Suprapubic skin (tissue), 3 donors: ENCODE measurements at regions not wholly inside any gene's neighbourhood (a gene's known extent, or its start where the extent isn't known, plus 50 kb on each side); places are given as distances from the start of the nearest gene placed in this dataset.

Source experiments
- CTCF ChIP-seq, 2 donors: fragments of 200-600 bp in 1 of 2; fragments of 450-650 bp in 1 of 2; sonication (generic) in 1 of 2; IDR thresholded peaks; one replicate each; pipeline ENCODE4 v1.5.1; 2016 to 2019; ENCODE audit warnings: antibody characterized with exemption in 2 of 2, mild to moderate bottlenecking in 1 of 2, moderate library complexity in 1 of 2
- EP300 ChIP-seq: sonication (generic); formaldehyde crosslinking; IDR thresholded peaks from one replicate; pipeline ENCODE4 v1.6.1; 2017; ENCODE audit warnings: antibody characterized with exemption
- POLR2A ChIP-seq, 2 donors: fragments of 450-650 bp; IDR thresholded peaks; one replicate each; pipeline ENCODE4 v1.6.1; 2017; ENCODE audit warnings: antibody characterized with exemption in 2 of 2, mild to moderate bottlenecking in 2 of 2, moderate library complexity in 2 of 2

GRCh38 chr5:159802661-159803060 lies 113.6 kb upstream of the ADRA1B start:
- TF ChIP-seq CTCF (IDR thresholded peaks at IDR 0.05) (no peak), EP300 (no peak), POLR2A (IDR thresholded peaks at IDR 0.05) (no peak)
